SK-N-SH treated with all-trans-retinoic acid at 6 μM for 48 hours (cell line): ENCODE measurements at regions not wholly inside any gene's neighbourhood (a gene's known extent, or its start where the extent isn't known, plus 50 kb on each side); places are given as distances from the start of the nearest gene placed in this dataset.

Experiments used
- ATAC-seq: fragments of 200-7000 bp; cut with Tn5 transposase; 3 replicates; pipeline ENCODE4 v1.9.1; 2020; ENCODE audit warnings: mild to moderate bottlenecking, moderate library complexity
- ARNTL ChIP-seq: fragments of 450-650 bp; formaldehyde crosslinking; IDR thresholded peaks from 2 replicates; pipeline ENCODE4 v1.5.0; 2020; ENCODE audit warnings: low read depth, mild to moderate bottlenecking, moderate library complexity, borderline replicate concordance
- BACH2 ChIP-seq: fragments of 250-450 bp; sonication (Bioruptor Pico); IDR thresholded peaks from 2 replicates; pipeline ENCODE4 v1.9.0; 2021; ENCODE audit warnings: mild to moderate bottlenecking, borderline replicate concordance
- CREB5 ChIP-seq: fragments of 250-450 bp; sonication (Bioruptor Pico); IDR thresholded peaks from 2 replicates; pipeline ENCODE4 v1.5.1; 2020; ENCODE audit warnings: low read depth, mild to moderate bottlenecking, moderate library complexity
- CSDC2 ChIP-seq: fragments of 250-450 bp; sonication (Bioruptor Pico); IDR thresholded peaks from 2 replicates; pipeline ENCODE4 v1.5.0; 2020; ENCODE audit warnings: mild to moderate bottlenecking, moderate library complexity
- CSRNP3 ChIP-seq: fragments of 250-450 bp; sonication (Bioruptor Pico); IDR thresholded peaks from 2 replicates; pipeline ENCODE4 v1.5.1; 2021; ENCODE audit warnings: mild to moderate bottlenecking, moderate library complexity
- GLIS3 ChIP-seq: fragments of 250-450 bp; sonication (Bioruptor Pico); IDR thresholded peaks from 2 replicates; pipeline ENCODE4 v1.5.0; 2020; ENCODE audit warnings: mild to moderate bottlenecking, moderate library complexity
- ISL1 ChIP-seq: fragments of 250-450 bp; sonication (Bioruptor Pico); IDR thresholded peaks from 2 replicates; pipeline ENCODE4 v2.1.2; 2022; ENCODE audit warnings: mild to moderate bottlenecking, moderate library complexity
- OSR1 ChIP-seq: fragments of 250-450 bp; sonication (Bioruptor Pico); IDR thresholded peaks from 2 replicates; pipeline ENCODE4 v1.8.0; 2022; ENCODE audit warnings: moderate library complexity, mild to moderate bottlenecking, inconsistent platforms
- PATZ1 ChIP-seq: fragments of 250-450 bp; sonication (Bioruptor Pico); IDR thresholded peaks from 2 replicates; pipeline ENCODE4 v1.8.0; 2020; ENCODE audit warnings: mild to moderate bottlenecking, moderate library complexity, borderline replicate concordance
- POU6F1 ChIP-seq: fragments of 250-450 bp; sonication (Bioruptor Pico); IDR thresholded peaks from 2 replicates; pipeline ENCODE4 v1.8.0; 2021; ENCODE audit warnings: low read depth, mild to moderate bottlenecking, moderate library complexity, borderline replicate concordance
- PPARA ChIP-seq: fragments of 250-450 bp; sonication (Bioruptor Pico); IDR thresholded peaks from 2 replicates; pipeline ENCODE4 v1.5.0; 2020; ENCODE audit warnings: mild to moderate bottlenecking, borderline replicate concordance
- RARB ChIP-seq: fragments of 250-450 bp; sonication (Bioruptor Pico); IDR thresholded peaks from 2 replicates; pipeline ENCODE4 v1.8.0; 2021; ENCODE audit warnings: mild to moderate bottlenecking, moderate library complexity
- SNAI2 ChIP-seq: fragments of 250-450 bp; sonication (Bioruptor Pico); IDR thresholded peaks from 2 replicates; pipeline ENCODE4 v1.5.0; 2020; ENCODE audit warnings: mild to moderate bottlenecking, moderate library complexity
- TCF4 ChIP-seq: fragments of 250-450 bp; sonication (Bioruptor Pico); IDR thresholded peaks from 2 replicates; pipeline ENCODE4 v1.8.0; 2021; ENCODE audit warnings: mild to moderate bottlenecking, moderate library complexity, borderline replicate concordance
- TOX ChIP-seq: fragments of 250-450 bp; sonication (Bioruptor Pico); IDR thresholded peaks from 2 replicates; pipeline ENCODE4 v1.8.0; 2021; ENCODE audit warnings: mild to moderate bottlenecking, moderate library complexity, borderline replicate concordance
- TSHZ2 ChIP-seq: fragments of 250-450 bp; sonication (Bioruptor Pico); IDR thresholded peaks from 2 replicates; pipeline ENCODE4 v1.5.0; 2020; ENCODE audit warnings: mild to moderate bottlenecking, moderate library complexity
- ZC3H10 ChIP-seq: fragments of 250-450 bp; sonication (Bioruptor Pico); IDR thresholded peaks from 2 replicates; pipeline ENCODE4 v1.5.1; 2021; ENCODE audit warnings: mild to moderate bottlenecking, moderate library complexity
- ZFP3 ChIP-seq: fragments of 250-450 bp; sonication (Bioruptor Pico); IDR thresholded peaks from 2 replicates; pipeline ENCODE4 v1.5.0; 2020; ENCODE audit warnings: mild to moderate bottlenecking, moderate library complexity
- ZFP30 ChIP-seq: fragments of 450-650 bp; formaldehyde crosslinking; IDR thresholded peaks from 2 replicates; pipeline ENCODE4 v1.5.0; 2022; ENCODE audit warnings: mild to moderate bottlenecking, moderate library complexity
- ZNF565 ChIP-seq: fragments of 450-650 bp; formaldehyde crosslinking; conservative IDR thresholded peaks from 2 replicates; pipeline ENCODE4 v1.5.0; 2020; ENCODE audit warnings: low read depth, mild to moderate bottlenecking, moderate library complexity
- ZNF70 ChIP-seq: fragments of 450-650 bp; formaldehyde crosslinking; IDR thresholded peaks from 2 replicates; pipeline ENCODE4 v1.5.0; 2020; ENCODE audit warnings: mild to moderate bottlenecking, moderate library complexity
- ZNF8 ChIP-seq: fragments of 450-650 bp; formaldehyde crosslinking; IDR thresholded peaks from 2 replicates; pipeline ENCODE4 v1.5.0; 2020; ENCODE audit warnings: mild to moderate bottlenecking, moderate library complexity

GRCh38 chr19:28159065-28159464 is 1053.9 kb downstream of the UQCRFS1 start:
- ATAC-seq: no peak
- TF ChIP-seq CREB5 (CRISPR knock-in tag): no peak
- no peak for TF ChIP-seq ZNF8 (CRISPR knock-in tag)
- TF ChIP-seq ISL1 (CRISPR knock-in tag): no peak
- no peak for TF ChIP-seq PATZ1 (CRISPR knock-in tag)
- TF ChIP-seq ZNF70: no peak
- TF ChIP-seq TCF4 (CRISPR knock-in tag): no peak
- TF ChIP-seq CSDC2 (CRISPR knock-in tag): no peak
- no peak for TF ChIP-seq ARNTL (CRISPR knock-in tag)
- TF ChIP-seq OSR1 (CRISPR knock-in tag): no peak
- no peak for TF ChIP-seq CSRNP3 (CRISPR knock-in tag)
- no peak for TF ChIP-seq BACH2 (CRISPR knock-in tag)
- no peak for TF ChIP-seq PPARA (CRISPR knock-in tag)
- TF ChIP-seq ZFP3: no peak
- no peak for TF ChIP-seq ZNF565
- no peak for TF ChIP-seq GLIS3
- TF ChIP-seq POU6F1 (CRISPR knock-in tag): no peak
- TF ChIP-seq ZC3H10 (CRISPR knock-in tag): no peak
- TF ChIP-seq ZFP30 (CRISPR knock-in tag): no peak

- no peak for ATAC-seq
- no peak for TF ChIP-seq BACH2 (CRISPR knock-in tag)
- no peak for TF ChIP-seq RARB
- no peak for TF ChIP-seq ZFP30 (CRISPR knock-in tag)
- no peak for TF ChIP-seq SNAI2 (CRISPR knock-in tag)
- no peak for TF ChIP-seq CREB5 (CRISPR knock-in tag)
- TF ChIP-seq GLIS3: no peak
- TF ChIP-seq TOX (CRISPR knock-in tag): no peak
- no peak for TF ChIP-seq TCF4 (CRISPR knock-in tag)
- TF ChIP-seq ISL1 (CRISPR knock-in tag): no peak
- TF ChIP-seq OSR1 (CRISPR knock-in tag): no peak
- no peak for TF ChIP-seq PATZ1 (CRISPR knock-in tag)
- TF ChIP-seq ZNF565: no peak
- TF ChIP-seq ARNTL (CRISPR knock-in tag): no peak
- no peak for TF ChIP-seq TSHZ2 (CRISPR knock-in tag)
Observed at GRCh38 chr19:28155265-28155664, 1057.7 kb downstream of the UQCRFS1 start.
